Esophagus muscularis mucosa (tissue), 4 donors: ENCODE measurements at regions not wholly inside any gene's neighbourhood (a gene's known extent, or its start where the extent isn't known, plus 50 kb on each side); places are given as distances from the start of the nearest gene placed in this dataset.

Experiments
- CTCF ChIP-seq, 3 experiments: fragments of 200-600 bp in 2 of 3; fragments of 450-650 bp in 1 of 3; sonication (generic) in 2 of 3; IDR thresholded peaks; one replicate each; pipeline ENCODE4 v1.5.1; 2017 to 2019; ENCODE audit warnings: antibody characterized with exemption in 3 of 3, mild to moderate bottlenecking in 2 of 3, moderate library complexity in 1 of 3
- EP300 ChIP-seq: sonication (generic); formaldehyde crosslinking; IDR thresholded peaks from one replicate; pipeline ENCODE4 v1.6.1; 2017; ENCODE audit warnings: antibody characterized with exemption
- POLR2A ChIP-seq: fragments of 450-650 bp; IDR thresholded peaks from one replicate; pipeline ENCODE4 v1.6.1; 2017; ENCODE audit warnings: antibody characterized with exemption, moderate library complexity, mild to moderate bottlenecking, low read depth
- POLR2AphosphoS5 ChIP-seq, 2 donors: sonication (generic); formaldehyde crosslinking; IDR thresholded peaks; one replicate each; pipeline ENCODE4 v1.6.1; 2017; ENCODE audit warnings: antibody characterized with exemption in 2 of 2

- no peak for TF ChIP-seq POLR2AphosphoS5 (IDR thresholded peaks at IDR 0.05)
- no peak for TF ChIP-seq CTCF (IDR thresholded peaks at IDR 0.05)
- no peak for TF ChIP-seq POLR2A
- no peak for TF ChIP-seq EP300
Observed at GRCh38 chr4:170849969-170850368, 760.2 kb upstream of the AADAT start.
